ENCODE measurements at regions not wholly inside any gene's neighbourhood (a gene's known extent, or its start where the extent isn't known, plus 50 kb on each side); places are given as distances from the start of the nearest gene placed in this dataset.

- TF ChIP-seq CHD1 (IDR thresholded peaks at IDR 0.05; ENCODE audit: low read depth, low read length) (no peak), TBL1XR1 (IDR thresholded peaks at IDR 0.05; ENCODE audit: low read depth, low read length) (no peak), RB1 (IDR thresholded peaks at IDR 0.05; ENCODE audit: borderline replicate concordance) (no peak), POLR2AphosphoS5 (IDR thresholded peaks at IDR 0.05; ENCODE audit: low read length) (no peak), JUND (IDR thresholded peaks at IDR 0.05; ENCODE audit: low read depth, low read length) (no peak), NFYA (IDR thresholded peaks at IDR 0.05; ENCODE audit: borderline replicate concordance, low read depth, low read length) (no peak)
- TF ChIP-seq, protein P1, sequence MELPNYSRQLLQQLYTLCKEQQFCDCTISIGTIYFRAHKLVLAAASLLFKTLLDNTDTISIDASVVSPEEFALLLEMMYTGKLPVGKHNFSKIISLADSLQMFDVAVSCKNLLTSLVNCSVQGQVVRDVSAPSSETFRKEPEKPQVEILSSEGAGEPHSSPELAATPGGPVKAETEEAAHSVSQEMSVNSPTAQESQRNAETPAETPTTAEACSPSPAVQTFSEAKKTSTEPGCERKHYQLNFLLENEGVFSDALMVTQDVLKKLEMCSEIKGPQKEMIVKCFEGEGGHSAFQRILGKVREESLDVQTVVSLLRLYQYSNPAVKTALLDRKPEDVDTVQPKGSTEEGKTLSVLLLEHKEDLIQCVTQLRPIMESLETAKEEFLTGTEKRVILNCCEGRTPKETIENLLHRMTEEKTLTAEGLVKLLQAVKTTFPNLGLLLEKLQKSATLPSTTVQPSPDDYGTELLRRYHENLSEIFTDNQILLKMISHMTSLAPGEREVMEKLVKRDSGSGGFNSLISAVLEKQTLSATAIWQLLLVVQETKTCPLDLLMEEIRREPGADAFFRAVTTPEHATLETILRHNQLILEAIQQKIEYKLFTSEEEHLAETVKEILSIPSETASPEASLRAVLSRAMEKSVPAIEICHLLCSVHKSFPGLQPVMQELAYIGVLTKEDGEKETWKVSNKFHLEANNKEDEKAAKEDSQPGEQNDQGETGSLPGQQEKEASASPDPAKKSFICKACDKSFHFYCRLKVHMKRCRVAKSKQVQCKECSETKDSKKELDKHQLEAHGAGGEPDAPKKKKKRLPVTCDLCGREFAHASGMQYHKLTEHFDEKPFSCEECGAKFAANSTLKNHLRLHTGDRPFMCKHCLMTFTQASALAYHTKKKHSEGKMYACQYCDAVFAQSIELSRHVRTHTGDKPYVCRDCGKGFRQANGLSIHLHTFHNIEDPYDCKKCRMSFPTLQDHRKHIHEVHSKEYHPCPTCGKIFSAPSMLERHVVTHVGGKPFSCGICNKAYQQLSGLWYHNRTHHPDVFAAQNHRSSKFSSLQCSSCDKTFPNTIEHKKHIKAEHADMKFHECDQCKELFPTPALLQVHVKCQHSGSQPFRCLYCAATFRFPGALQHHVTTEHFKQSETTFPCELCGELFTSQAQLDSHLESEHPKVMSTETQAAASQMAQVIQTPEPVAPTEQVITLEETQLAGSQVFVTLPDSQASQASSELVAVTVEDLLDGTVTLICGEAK (IDR thresholded peaks at IDR 0.05; ENCODE audit: borderline replicate concordance), result no peak
These were observed 393.6 kb upstream of the JAG1 start (continued) for GRCh38 chr20:11067359-11067758.

DNA sequence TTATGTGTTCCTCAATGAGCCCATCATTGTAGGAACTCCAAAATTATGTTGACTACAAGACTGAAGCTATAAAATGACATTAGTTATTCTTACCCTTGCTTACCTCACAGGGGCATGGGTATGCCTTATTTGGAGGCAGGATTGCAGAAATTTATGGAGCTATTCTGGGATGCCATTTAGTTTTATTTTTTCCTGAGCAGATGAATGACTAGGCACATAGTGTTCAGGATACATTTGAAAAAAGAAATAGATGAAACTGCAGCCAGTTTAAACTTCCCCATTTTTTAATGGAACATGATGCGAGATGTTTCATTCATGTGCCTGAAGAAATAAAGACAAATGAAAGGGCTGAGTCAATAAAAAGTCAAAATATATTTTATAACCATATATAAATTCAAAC, 399.2 kb upstream of the JAG1 start:
- Histone ChIP-seq H3K36me3 (ENCODE audit: control insufficient read depth in 2 of 2, insufficient read depth in 2 of 2, low read length in 1 of 2) (no peaks in the 10 kb centered on the region), H3K4me2 (ENCODE audit: control insufficient read depth, insufficient read depth) (no peak overlapping the region), H3K4me1 (ENCODE audit: control insufficient read depth, insufficient read depth, low read length) (no peaks in the 10 kb centered on the region), H3K79me2 (ENCODE audit: control insufficient read depth, insufficient read depth, low read length) (no peaks in the 10 kb centered on the region), H2AFZ (ENCODE audit: control insufficient read depth, low read depth, low read length) (no peak overlapping the region), H4K20me1 (ENCODE audit: control insufficient read depth, insufficient read depth) (no peaks in the 10 kb centered on the region), H3K4me3 (no peak overlapping the region), H3K27me3 (replicated peaks in 1 of 2; ENCODE audit: control insufficient read depth in 2 of 2, insufficient read depth in 2 of 2, low read length in 1 of 2) (no peaks in the 10 kb centered on the region), H3K27ac (ENCODE audit: control insufficient read depth, insufficient read depth) (no peak overlapping the region), H3K9ac (ENCODE audit: control insufficient read depth, insufficient read depth, low read length) (no peak overlapping the region), H3K9me3 (replicated peaks; ENCODE audit: control insufficient read depth, insufficient read depth, low read length) (no peaks in the 10 kb centered on the region)
- intact Hi-C loops (cut with micrococcal nuclease; ENCODE audit: unreplicated experiment), result loop anchor here (10.0 kb wide), 1 partner anchor 472 kb away; no protein-coding TSS in a partner anchor
- FAIRE-seq (no peak), DNase-seq (ENCODE audit: low read depth, low spot score) (no peak), ATAC-seq (no peak)
- CTCF ChIA-PET, result interaction anchor here (0.9 kb wide), 1 partner anchor 188 kb away, joined by 3 read pairs; no protein-coding TSS in a partner anchor
- POLR2A ChIA-PET, result no interaction called here
- 0% methylated on average over 1 of the region's 1 CpG for WGBS (ENCODE audit: insufficient coverage, insufficient replicate concordance, low lambda C conversion rate, missing lambda C conversion rate)
- BruUV-seq (replicated peaks), result no TSS peak
- RAD21 ChIA-PET (ENCODE audit: unreplicated experiment), result no interaction called here
- in situ Hi-C loops (cut with MboI), result no loop called here
- SMC1A ChIA-PET (ENCODE audit: uncharacterized antibody, unreplicated experiment), result no interaction called here
- TF ChIP-seq DPF2 (IDR thresholded peaks at IDR 0.05), result no peak
- TF ChIP-seq PAX8 (IDR thresholded peaks at IDR 0.05), result no peak
- no peak for TF ChIP-seq ZBED1 (IDR thresholded peaks at IDR 0.05; ENCODE audit: borderline replicate concordance)
- TF ChIP-seq JUNB (IDR thresholded peaks at IDR 0.05), result no peak
- TF ChIP-seq, protein P2, sequence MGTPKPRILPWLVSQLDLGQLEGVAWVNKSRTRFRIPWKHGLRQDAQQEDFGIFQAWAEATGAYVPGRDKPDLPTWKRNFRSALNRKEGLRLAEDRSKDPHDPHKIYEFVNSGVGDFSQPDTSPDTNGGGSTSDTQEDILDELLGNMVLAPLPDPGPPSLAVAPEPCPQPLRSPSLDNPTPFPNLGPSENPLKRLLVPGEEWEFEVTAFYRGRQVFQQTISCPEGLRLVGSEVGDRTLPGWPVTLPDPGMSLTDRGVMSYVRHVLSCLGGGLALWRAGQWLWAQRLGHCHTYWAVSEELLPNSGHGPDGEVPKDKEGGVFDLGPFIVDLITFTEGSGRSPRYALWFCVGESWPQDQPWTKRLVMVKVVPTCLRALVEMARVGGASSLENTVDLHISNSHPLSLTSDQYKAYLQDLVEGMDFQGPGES (IDR thresholded peaks at IDR 0.05), result no peak
- no peak for TF ChIP-seq ZSCAN29 (IDR thresholded peaks at IDR 0.05)
- TF ChIP-seq POLR2AphosphoS2 (IDR thresholded peaks at IDR 0.05; ENCODE audit: low read depth, low read length), result no peak
- no peak for TF ChIP-seq GABPA (IDR thresholded peaks at IDR 0.05; ENCODE audit: low read depth)
- TF ChIP-seq MXI1 (IDR thresholded peaks at IDR 0.05; ENCODE audit: low read depth, low read length), result no peak
- no peak for TF ChIP-seq CHD2 (IDR thresholded peaks at IDR 0.05; ENCODE audit: borderline replicate concordance, low read depth, low read length)
- TF ChIP-seq ATF7 (IDR thresholded peaks at IDR 0.05; ENCODE audit: low read depth), result no peak
- TF ChIP-seq KLF5 (IDR thresholded peaks at IDR 0.05; ENCODE audit: partially characterized antibody), result no peak

All from GM12878 (cell line).